ENCODE measurements at regions not wholly inside any gene's neighbourhood (a gene's known extent, or its start where the extent isn't known, plus 50 kb on each side); places are given as distances from the start of the nearest gene placed in this dataset.

DNA sequence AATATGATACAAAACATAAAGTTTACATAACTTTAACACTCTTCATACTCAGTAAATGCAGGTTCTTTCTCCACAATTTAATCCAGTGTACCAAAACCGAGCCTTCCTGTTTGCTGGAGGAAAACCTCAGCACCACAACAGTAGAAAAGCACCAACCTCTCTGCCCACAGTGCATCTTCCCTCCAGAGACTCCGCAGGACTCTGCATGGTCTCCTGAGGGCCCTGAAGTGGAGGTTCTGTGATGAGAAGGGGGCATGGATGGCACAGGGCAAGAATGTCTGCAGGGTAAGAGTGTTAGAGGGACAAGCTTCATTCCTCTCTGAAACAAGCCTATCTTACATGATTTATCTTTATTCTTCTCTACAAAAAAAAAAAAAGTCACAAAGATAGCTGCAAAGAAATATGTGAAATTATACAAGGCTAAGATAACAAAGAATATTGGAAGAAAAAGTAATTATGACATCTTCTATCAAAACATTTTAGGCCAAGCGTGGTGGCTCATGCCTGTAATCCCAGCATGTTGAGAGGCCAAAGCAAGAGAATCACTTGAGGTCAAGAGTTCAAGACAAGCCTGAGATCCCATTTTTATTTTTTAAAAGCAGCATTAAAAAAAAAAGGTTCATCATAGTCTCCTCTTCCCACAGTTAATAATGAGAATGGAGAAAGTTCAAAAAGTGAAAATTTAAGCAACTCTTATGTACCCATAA is 102.0 kb downstream of the VPREB1 start:
- no peak for TF ChIP-seq ISL1 (CRISPR knock-in tag; IDR thresholded peaks at IDR 0.05)
- ATAC-seq, result no peak

DNA sequence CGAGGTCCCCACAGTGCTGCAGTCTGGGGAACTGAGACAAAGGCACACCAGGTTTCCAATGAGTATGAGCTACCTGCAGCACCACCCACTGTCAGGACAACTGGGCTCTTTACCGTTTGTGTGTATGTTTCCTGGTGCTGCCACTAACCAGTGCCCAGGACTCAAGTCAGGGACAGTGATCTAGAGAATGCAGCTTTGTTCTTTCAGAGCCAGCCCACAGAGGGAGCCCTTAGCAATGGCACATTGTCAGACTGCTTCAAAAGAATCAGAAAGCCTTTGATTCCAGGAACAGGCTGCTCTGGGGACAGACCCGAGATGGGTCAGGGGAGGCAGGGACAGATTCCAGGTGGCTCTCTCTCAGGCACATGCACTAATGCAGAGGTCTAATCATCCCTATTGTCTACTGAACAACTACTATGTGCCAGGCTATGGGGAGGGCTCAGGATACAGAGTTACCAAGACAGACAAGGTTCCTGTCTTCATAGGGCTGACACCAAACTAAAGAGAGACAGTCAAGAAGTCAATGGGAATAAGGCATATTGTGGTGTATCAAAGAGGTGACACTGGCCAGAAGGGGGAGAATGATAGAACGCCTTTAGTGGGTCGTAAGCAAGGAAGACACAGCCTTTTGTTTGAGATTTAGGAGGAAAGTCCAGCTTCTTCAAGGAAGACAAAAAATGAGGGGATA is 103.7 kb downstream of the VPREB1 start:
- peak; percentile 74 for ATAC-seq
- TF ChIP-seq ESRRG (CRISPR knock-in tag; IDR thresholded peaks at IDR 0.05) (no peak), ZFP30 (CRISPR knock-in tag; IDR thresholded peaks at IDR 0.05) (no peak), SNAI2 (CRISPR knock-in tag; IDR thresholded peaks at IDR 0.05) (no peak), CSDC2 (CRISPR knock-in tag; IDR thresholded peaks at IDR 0.05) (no peak), ZFP3 (CRISPR knock-in tag; IDR thresholded peaks at IDR 0.05) (no peak), CSRNP3 (CRISPR knock-in tag; IDR thresholded peaks at IDR 0.05) (no peak), OSR1 (CRISPR knock-in tag; IDR thresholded peaks at IDR 0.05) (no peak)

GRCh38 chr22:22348815-22349454 is 104.3 kb downstream of the VPREB1 start:
- TF ChIP-seq CSDC2 (CRISPR knock-in tag; IDR thresholded peaks at IDR 0.05), result no peak
- TF ChIP-seq ZFP30 (CRISPR knock-in tag; IDR thresholded peaks at IDR 0.05), result no peak
- no peak for TF ChIP-seq SNAI2 (CRISPR knock-in tag; IDR thresholded peaks at IDR 0.05)
- ATAC-seq, result no peak

GRCh38 chr22:22349455-22349836 is 104.9 kb downstream of the VPREB1 start:
- no peak for TF ChIP-seq ZNF565 (CRISPR knock-in tag; conservative IDR thresholded peaks at IDR 0.05; ENCODE audit: low read depth)
- no peak for TF ChIP-seq GLIS3 (CRISPR knock-in tag; IDR thresholded peaks at IDR 0.05)
- TF ChIP-seq, protein P1, sequence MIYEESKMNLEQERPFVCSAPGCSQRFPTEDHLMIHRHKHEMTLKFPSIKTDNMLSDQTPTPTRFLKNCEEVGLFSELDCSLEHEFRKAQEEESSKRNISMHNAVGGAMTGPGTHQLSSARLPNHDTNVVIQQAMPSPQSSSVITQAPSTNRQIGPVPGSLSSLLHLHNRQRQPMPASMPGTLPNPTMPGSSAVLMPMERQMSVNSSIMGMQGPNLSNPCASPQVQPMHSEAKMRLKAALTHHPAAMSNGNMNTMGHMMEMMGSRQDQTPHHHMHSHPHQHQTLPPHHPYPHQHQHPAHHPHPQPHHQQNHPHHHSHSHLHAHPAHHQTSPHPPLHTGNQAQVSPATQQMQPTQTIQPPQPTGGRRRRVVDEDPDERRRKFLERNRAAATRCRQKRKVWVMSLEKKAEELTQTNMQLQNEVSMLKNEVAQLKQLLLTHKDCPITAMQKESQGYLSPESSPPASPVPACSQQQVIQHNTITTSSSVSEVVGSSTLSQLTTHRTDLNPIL (CRISPR knock-in tag; IDR thresholded peaks at IDR 0.05; ENCODE audit: low read depth), result no peak

GRCh38 chr22:22351366-22351765 is 106.8 kb downstream of the VPREB1 start:
- TF ChIP-seq TOX (CRISPR knock-in tag; IDR thresholded peaks at IDR 0.05; ENCODE audit: borderline replicate concordance) (no peak), ZC3H10 (CRISPR knock-in tag; IDR thresholded peaks at IDR 0.05) (no peak), ZNF8 (CRISPR knock-in tag; IDR thresholded peaks at IDR 0.05) (no peak), TCF4 (CRISPR knock-in tag; IDR thresholded peaks at IDR 0.05; ENCODE audit: borderline replicate concordance) (no peak), SNAI2 (CRISPR knock-in tag; IDR thresholded peaks at IDR 0.05) (no peak), OSR1 (CRISPR knock-in tag; IDR thresholded peaks at IDR 0.05) (no peak), ZNF565 (CRISPR knock-in tag; conservative IDR thresholded peaks at IDR 0.05; ENCODE audit: low read depth) (no peak), CSRNP3 (CRISPR knock-in tag; IDR thresholded peaks at IDR 0.05) (no peak), ISL1 (CRISPR knock-in tag; IDR thresholded peaks at IDR 0.05) (no peak), GLIS3 (CRISPR knock-in tag; IDR thresholded peaks at IDR 0.05) (no peak), ZNF70 (CRISPR knock-in tag; IDR thresholded peaks at IDR 0.05) (no peak), ZFP30 (CRISPR knock-in tag; IDR thresholded peaks at IDR 0.05) (no peak), ZFP3 (CRISPR knock-in tag; IDR thresholded peaks at IDR 0.05) (no peak), ARNTL (CRISPR knock-in tag; IDR thresholded peaks at IDR 0.05; ENCODE audit: borderline replicate concordance, low read depth) (no peak), PATZ1 (CRISPR knock-in tag; IDR thresholded peaks at IDR 0.05; ENCODE audit: borderline replicate concordance) (no peak), CSDC2 (CRISPR knock-in tag; IDR thresholded peaks at IDR 0.05) (no peak), ESRRG (CRISPR knock-in tag; IDR thresholded peaks at IDR 0.05) (no peak), PPARA (CRISPR knock-in tag; IDR thresholded peaks at IDR 0.05; ENCODE audit: borderline replicate concordance) (no peak), RARB (CRISPR knock-in tag; IDR thresholded peaks at IDR 0.05) (no peak)
- TF ChIP-seq, protein P2, sequence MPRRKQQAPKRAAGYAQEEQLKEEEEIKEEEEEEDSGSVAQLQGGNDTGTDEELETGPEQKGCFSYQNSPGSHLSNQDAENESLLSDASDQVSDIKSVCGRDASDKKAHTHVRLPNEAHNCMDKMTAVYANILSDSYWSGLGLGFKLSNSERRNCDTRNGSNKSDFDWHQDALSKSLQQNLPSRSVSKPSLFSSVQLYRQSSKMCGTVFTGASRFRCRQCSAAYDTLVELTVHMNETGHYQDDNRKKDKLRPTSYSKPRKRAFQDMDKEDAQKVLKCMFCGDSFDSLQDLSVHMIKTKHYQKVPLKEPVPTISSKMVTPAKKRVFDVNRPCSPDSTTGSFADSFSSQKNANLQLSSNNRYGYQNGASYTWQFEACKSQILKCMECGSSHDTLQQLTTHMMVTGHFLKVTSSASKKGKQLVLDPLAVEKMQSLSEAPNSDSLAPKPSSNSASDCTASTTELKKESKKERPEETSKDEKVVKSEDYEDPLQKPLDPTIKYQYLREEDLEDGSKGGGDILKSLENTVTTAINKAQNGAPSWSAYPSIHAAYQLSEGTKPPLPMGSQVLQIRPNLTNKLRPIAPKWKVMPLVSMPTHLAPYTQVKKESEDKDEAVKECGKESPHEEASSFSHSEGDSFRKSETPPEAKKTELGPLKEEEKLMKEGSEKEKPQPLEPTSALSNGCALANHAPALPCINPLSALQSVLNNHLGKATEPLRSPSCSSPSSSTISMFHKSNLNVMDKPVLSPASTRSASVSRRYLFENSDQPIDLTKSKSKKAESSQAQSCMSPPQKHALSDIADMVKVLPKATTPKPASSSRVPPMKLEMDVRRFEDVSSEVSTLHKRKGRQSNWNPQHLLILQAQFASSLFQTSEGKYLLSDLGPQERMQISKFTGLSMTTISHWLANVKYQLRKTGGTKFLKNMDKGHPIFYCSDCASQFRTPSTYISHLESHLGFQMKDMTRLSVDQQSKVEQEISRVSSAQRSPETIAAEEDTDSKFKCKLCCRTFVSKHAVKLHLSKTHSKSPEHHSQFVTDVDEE (CRISPR knock-in tag; IDR thresholded peaks at IDR 0.05), result no peak
- no peak for ATAC-seq

More at GRCh38 chr22:22349455-22349836, 104.9 kb downstream of the VPREB1 start:
- ATAC-seq, result no peak
